ENCODE measurements at regions not wholly inside any gene's neighbourhood (a gene's known extent, or its start where the extent isn't known, plus 50 kb on each side); places are given as distances from the start of the nearest gene placed in this dataset.

- H3K4me3 ChIP-seq (replicated peaks; ENCODE audit: low read depth, low read length) = no peak overlapping the region
- no peak for DNase-seq (ENCODE audit: extremely low read depth, low read depth)
- no peak for TF ChIP-seq CTCF (IDR thresholded peaks at IDR 0.05; ENCODE audit: low read depth, low read length, missing control alignments)
These were observed 225.8 kb upstream of the ZNF717 start for GRCh38 chr3:76011121-76011520.

- TF ChIP-seq CTCF (IDR thresholded peaks at IDR 0.05; ENCODE audit: low read depth, low read length, missing control alignments) = no peak
- DNase-seq (ENCODE audit: extremely low read depth, low read depth) = no peak
- no peak overlapping the region for H3K4me3 ChIP-seq (replicated peaks; ENCODE audit: low read depth, low read length)
These were observed 230.1 kb upstream of the ZNF717 start for GRCh38 chr3:76015496-76015895.

- H3K4me3 ChIP-seq (replicated peaks; ENCODE audit: low read depth, low read length) = no peak overlapping the region
- no peak for DNase-seq (ENCODE audit: extremely low read depth, low read depth)
- TF ChIP-seq CTCF (IDR thresholded peaks at IDR 0.05; ENCODE audit: low read depth, low read length, missing control alignments) = no peak
These were observed 230.8 kb upstream of the ZNF717 start for GRCh38 chr3:76016111-76016510.

- no peak overlapping the region for H3K4me3 ChIP-seq (replicated peaks; ENCODE audit: low read depth, low read length)
- no peak for DNase-seq (ENCODE audit: extremely low read depth, low read depth)
- no peak for TF ChIP-seq CTCF (IDR thresholded peaks at IDR 0.05; ENCODE audit: low read depth, low read length, missing control alignments)
These were observed 231.6 kb upstream of the ZNF717 start for GRCh38 chr3:76016769-76017439.

GRCh38 chr3:76021376-76021775, 236.0 kb upstream of the ZNF717 start:
- no peak for TF ChIP-seq CTCF (IDR thresholded peaks at IDR 0.05; ENCODE audit: low read depth, low read length, missing control alignments)
- no peak for DNase-seq (ENCODE audit: extremely low read depth, low read depth)
- no peak overlapping the region for H3K4me3 ChIP-seq (replicated peaks; ENCODE audit: low read depth, low read length)

GRCh38 chr3:76024640-76025039, 239.3 kb upstream of the ZNF717 start:
- H3K4me3 ChIP-seq (replicated peaks; ENCODE audit: low read depth, low read length) = no peak overlapping the region
- DNase-seq (ENCODE audit: extremely low read depth, low read depth) = no peak
- no peak for TF ChIP-seq CTCF (IDR thresholded peaks at IDR 0.05; ENCODE audit: low read depth, low read length, missing control alignments)

GRCh38 chr3:76025561-76025960, 240.2 kb upstream of the ZNF717 start:
- H3K4me3 ChIP-seq (replicated peaks; ENCODE audit: low read depth, low read length) = no peak overlapping the region
- no peak for TF ChIP-seq CTCF (IDR thresholded peaks at IDR 0.05; ENCODE audit: low read depth, low read length, missing control alignments)
- DNase-seq (ENCODE audit: extremely low read depth, low read depth) = no peak
